Pancreas (tissue), 10 donors: ENCODE measurements at regions not wholly inside any gene's neighbourhood (a gene's known extent, or its start where the extent isn't known, plus 50 kb on each side); places are given as distances from the start of the nearest gene placed in this dataset.

Source experiments
- ATAC-seq, 4 donors: fragments of 200-7000 bp; cut with Tn5 transposase; one replicate each; pipeline versions ENCODE4 v1.8.0 to v1.9.1; 2020; ENCODE audit warnings: mild to moderate bottlenecking in 4 of 4, moderate library complexity in 4 of 4
- DNase-seq, 6 donors: peaks; one replicate each; pipeline ENCODE4 v3.0.0-alpha.2; 2020
- FAIRE-seq: peaks from 2 replicates; lab custom pipeline; 2012; peaks lifted over from hg19 to GRCh38; lab: Jason Lieb, UNC
- H3K27ac ChIP-seq, 4 donors: fragments of 200-600 bp; sonication (generic); 1 replicate in 3 of 4; 2 replicates in 1 of 4; pipeline versions ENCODE4 v1.5.0 to v1.8.0; 2020
- H3K27me3 ChIP-seq, 4 donors: fragments of 200-600 bp; one replicate each; pipeline ENCODE4 v1.8.0; 2021
- H3K36me3 ChIP-seq, 3 donors: fragments of 200-600 bp; sonication (generic) in 1 of 3; one replicate each; pipeline versions ENCODE4 v1.5.0 to v1.8.0; 2020 to 2021
- H3K4me1 ChIP-seq, 3 donors: fragments of 200-600 bp; one replicate each; pipeline ENCODE4 v1.8.0; 2021
- H3K4me3 ChIP-seq, 4 donors: fragments of 200-600 bp; sonication (generic) in 2 of 4; one replicate each; pipeline versions ENCODE4 v1.5.0 to v1.8.0; 2020 to 2021
- H3K9me3 ChIP-seq, 4 donors: fragments of 200-600 bp; one replicate each; pipeline ENCODE4 v1.8.0; 2021
- CTCF ChIP-seq, 4 donors: fragments of 200-600 bp; sonication (generic) in 3 of 4; IDR thresholded peaks; one replicate each; pipeline versions ENCODE4 v1.5.0 to v1.8.0; 2021; ENCODE audit warnings: antibody characterized with exemption in 4 of 4
- WGBS, 2 donors: extraction: QIAGEN DNeasy Blood & Tissue Kit; methylation state at CpG; one replicate each; pipeline ENCODE4 v1.1.7; 2013; 5-methylcytosine and 5-hydroxymethylcytosine counted together
- intact Hi-C, 3 donors: fragments of 100-400 bp; cut with DNase I; formaldehyde crosslinking; loops; one replicate each; pipeline versions ENCODE4 v1.11.1 to v1.14.2; 2022
- donor health status: healthy with polysubstance abuse.
- donor health status: DM: no; HTN: no; CAD: no; lungs with moderate emphysema.
- donor health status: DM: no; HTN: no; CAD: no.
- donor health status: control.
- donor health status: control.
- donor health status: Bipolar disorder and iron deficiency.
- donor health status: DM: yes; HTN: yes; CAD: no.
- donor health status: DM: no; HTN: no; CAD: no.
- donor health status: DM: no; HTN: no; CAD: no.
- donor health status: DM: yes; HTN: yes; CAD: no.

DNA sequence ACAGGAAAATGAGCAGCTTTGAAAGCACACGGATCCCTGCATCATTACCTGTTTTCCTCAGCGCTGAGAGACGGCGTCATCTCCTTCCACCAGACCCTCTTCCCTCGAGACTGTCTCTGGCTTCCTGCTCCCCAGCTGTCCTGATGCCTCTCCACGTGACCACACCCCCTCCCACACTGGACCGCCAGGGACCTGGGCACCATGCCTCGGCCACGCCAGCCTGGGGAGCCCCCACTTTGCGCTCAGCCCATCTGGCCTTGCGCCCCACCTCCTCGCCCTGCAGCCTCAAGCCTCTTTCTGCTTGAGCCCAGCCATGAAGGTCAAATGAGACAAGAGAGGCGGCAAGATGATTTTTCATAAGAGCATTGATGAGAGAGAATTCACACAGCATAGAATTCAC is 66.0 kb upstream of the ACKR3 start:
- no peaks in the 10 kb centered on the region for H3K27me3 ChIP-seq
- no peak for DNase-seq
- 65 to 75% methylated on average over 13 of the region's 13 CpGs for WGBS, 2 donors
- no peaks in the 10 kb centered on the region for H3K9me3 ChIP-seq
- intact Hi-C loops: no loop called here
- no peak overlapping the region for H3K4me3 ChIP-seq
- no peak for FAIRE-seq
- no peak for ATAC-seq
- TF ChIP-seq CTCF (IDR thresholded peaks at IDR 0.05): no peak
- no peak overlapping the region for H3K27ac ChIP-seq
- no peaks in the 10 kb centered on the region for H3K4me1 ChIP-seq
- H3K36me3 ChIP-seq: no peaks in the 10 kb centered on the region

DNA sequence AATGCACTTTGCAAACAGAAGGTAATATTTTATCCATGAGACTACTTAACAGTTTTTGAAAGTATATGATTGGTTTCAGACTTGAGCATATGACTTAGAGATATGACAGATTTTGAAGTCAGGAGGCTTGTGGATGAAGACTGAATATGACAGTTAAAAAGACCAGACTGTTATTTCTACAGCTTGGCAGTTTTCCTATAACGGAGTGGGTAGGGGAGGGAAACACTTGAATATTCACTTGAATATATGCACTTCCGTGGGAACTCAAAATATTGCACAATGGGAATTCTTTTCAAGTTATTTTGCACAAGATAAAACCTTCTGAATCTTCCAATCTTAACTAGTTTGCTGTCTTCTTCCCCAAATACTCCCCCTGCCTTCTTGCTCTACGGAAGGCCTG is 64.6 kb upstream of the ACKR3 start:
- no peak for DNase-seq
- TF ChIP-seq CTCF (IDR thresholded peaks at IDR 0.05): no peak
- Histone ChIP-seq H3K9me3 (no peaks in the 10 kb centered on the region), H3K27me3 (no peaks in the 10 kb centered on the region), H3K36me3 (no peaks in the 10 kb centered on the region), H3K4me3 (no peak overlapping the region), H3K4me1 (no peaks in the 10 kb centered on the region), H3K27ac (no peak overlapping the region)
- WGBS, 2 donors: 75 to 80% methylated on average over 3 of the region's 3 CpGs
- FAIRE-seq: no peak
- intact Hi-C loops: no loop called here
- no peak for ATAC-seq

DNA sequence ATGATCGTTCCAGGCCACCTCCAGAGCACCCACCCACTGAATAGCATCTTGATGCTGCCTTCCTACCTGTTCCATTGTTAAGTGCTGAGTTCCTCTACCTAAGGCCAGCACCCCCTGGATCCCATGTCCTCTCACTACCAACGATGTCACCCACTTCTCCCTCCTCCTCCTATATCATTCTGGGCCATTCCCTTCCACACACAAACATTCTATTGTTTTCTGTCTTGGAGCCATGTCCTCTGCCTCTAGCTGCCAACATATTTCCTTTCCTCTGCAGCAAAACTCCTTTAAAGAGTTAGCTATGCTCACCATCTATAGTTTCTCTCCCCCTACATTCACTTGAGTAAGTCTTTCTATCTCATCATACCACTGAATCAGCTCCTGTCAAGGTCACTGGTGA is 64.0 kb upstream of the ACKR3 start:
- Histone ChIP-seq H3K4me3 (no peak overlapping the region), H3K27me3 (no peaks in the 10 kb centered on the region), H3K9me3 (no peaks in the 10 kb centered on the region), H3K36me3 (no peaks in the 10 kb centered on the region), H3K4me1 (no peaks in the 10 kb centered on the region), H3K27ac (no peak overlapping the region)
- ATAC-seq: no peak
- DNase-seq: no peak
- WGBS, 2 donors: 51 to 65% methylated on average over 2 of the region's 2 CpGs
- no peak for FAIRE-seq
- intact Hi-C loops: no loop called here
- no peak for TF ChIP-seq CTCF (IDR thresholded peaks at IDR 0.05)

DNA sequence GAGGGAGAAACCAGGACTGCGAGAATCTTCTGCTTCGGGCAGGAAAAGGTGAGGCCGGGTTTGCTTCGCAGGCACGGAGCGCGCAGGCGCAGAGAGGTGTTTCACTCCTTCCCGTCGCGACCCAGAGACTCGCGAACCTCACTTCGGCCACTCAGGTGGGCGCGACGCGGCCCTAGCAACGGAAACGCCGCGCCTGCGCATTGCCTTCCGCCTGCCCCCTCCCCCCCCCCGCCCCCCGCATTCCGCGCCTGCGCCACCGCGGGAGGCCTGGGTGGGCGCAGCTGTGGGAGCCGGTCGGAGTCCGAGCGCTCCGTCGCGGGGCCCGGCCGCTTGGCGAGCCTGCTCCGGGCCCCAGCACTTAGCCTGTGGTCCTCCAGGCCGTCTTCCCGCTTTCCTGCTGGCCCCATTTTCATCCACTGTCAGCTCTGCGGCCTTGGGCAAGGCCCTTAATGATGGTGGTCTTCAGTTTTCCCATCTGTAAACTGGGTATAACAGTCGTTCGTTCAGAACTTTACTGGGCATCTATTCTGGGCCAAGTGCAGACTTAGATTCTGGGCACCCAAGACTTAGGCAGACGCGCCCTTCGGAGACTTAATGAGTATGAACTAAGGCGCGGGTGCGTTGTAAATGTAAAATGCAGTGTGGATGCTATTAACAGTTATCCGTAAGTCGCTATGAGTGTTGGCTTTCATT is 62.1 kb upstream of the ACKR3 start:
- Histone ChIP-seq H3K9me3 (no peaks in the 10 kb centered on the region), H3K27me3 (no peaks in the 10 kb centered on the region), H3K36me3 (no peaks in the 10 kb centered on the region), H3K4me3 (peak overlapping the region; percentile 19 to 50 (median 30)), H3K27ac (no peak overlapping the region), H3K4me1 (no peaks in the 10 kb centered on the region)
- peak; percentile 80 to 91 (median 86) for ATAC-seq
- intact Hi-C loops: no loop called here
- WGBS, 2 donors: 21 to 22% methylated on average over 50 to 55 of the region's 56 CpGs
- no peak for TF ChIP-seq CTCF (IDR thresholded peaks at IDR 0.05)
- FAIRE-seq: no peak
- DNase-seq: peak; percentile 63 to 87 (median 68)

DNA sequence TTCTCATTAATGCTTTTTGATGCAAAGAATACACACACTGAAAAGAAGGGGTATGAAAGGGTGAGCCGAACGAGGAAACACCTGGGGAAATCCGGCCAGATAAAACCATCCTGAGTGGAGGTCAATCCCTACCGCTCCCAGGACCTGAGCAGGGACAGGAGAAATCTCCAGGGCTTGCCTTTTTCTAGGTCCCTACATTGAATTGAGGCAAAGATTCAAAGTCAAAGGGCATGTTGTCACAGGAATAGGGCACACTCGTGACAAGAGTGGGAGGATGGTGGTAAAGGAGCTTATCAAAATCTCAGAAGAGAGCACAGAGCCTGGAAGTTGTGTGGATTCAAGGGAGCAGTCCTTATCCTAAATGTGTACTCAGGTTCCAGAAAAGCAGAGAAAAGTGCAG is 61.2 kb upstream of the ACKR3 start:
- no peak for FAIRE-seq
- 68 to 70% methylated on average over 5 of the region's 5 CpGs for WGBS, 2 donors

More for the DNA sequence above, 61.2 kb upstream of the ACKR3 start:
- Histone ChIP-seq H3K4me1 (no peaks in the 10 kb centered on the region), H3K9me3 (no peaks in the 10 kb centered on the region), H3K4me3 (no peak overlapping the region), H3K27me3 (no peaks in the 10 kb centered on the region), H3K36me3 (no peaks in the 10 kb centered on the region), H3K27ac (no peak overlapping the region)
- ATAC-seq (no peak), DNase-seq (no peak)
- intact Hi-C loops: no loop called here
- TF ChIP-seq CTCF (IDR thresholded peaks at IDR 0.05): no peak
